ENCODE measurements at regions not wholly inside any gene's neighbourhood (a gene's known extent, or its start where the extent isn't known, plus 50 kb on each side); places are given as distances from the start of the nearest gene placed in this dataset.

GRCh38 chr9:90012949-90013348 lies 408.1 kb downstream of the GADD45G start:
- DNase-seq = no peak
- Histone ChIP-seq H3K9ac (no peak overlapping the region), H3K4me2 (no peak overlapping the region), H4K20me1 (ENCODE audit: insufficient read depth) (no peaks in the 10 kb centered on the region), H3K79me2 (ENCODE audit: insufficient read depth) (no peaks in the 10 kb centered on the region), H3K9me2 (no peaks in the 10 kb centered on the region), H3K4me3 (ENCODE audit: low read depth in 2 of 2, low read length in 1 of 2) (no peak overlapping the region), H3K27me3 (ENCODE audit: insufficient read depth) (no peaks in the 10 kb centered on the region), H3K36me3 (replicated peaks in 1 of 2; ENCODE audit: control insufficient read depth in 1 of 2, insufficient read depth in 2 of 2, low read length in 1 of 2) (no peaks in the 10 kb centered on the region), H2AFZ (ENCODE audit: low read depth) (no peak overlapping the region), H3K27ac (ENCODE audit: low read depth in 2 of 2, low read length in 1 of 2) (no peak overlapping the region), H3K9me3 (no peaks in the 10 kb centered on the region), H3K4me1 (ENCODE audit: control insufficient read depth in 1 of 2, insufficient read depth in 2 of 2, low read depth in 1 of 2, low read length in 1 of 2) (peaks cover 0 to 3% of the 10 kb centered on the region in 2 experiments; a peak in 1 of 4 replicates), H3F3A (replicated peaks; ENCODE audit: insufficient read depth) (no peaks in the 10 kb centered on the region)
- 13% methylated on average over 1 of the region's 1 CpG for WGBS (ENCODE audit: low lambda C conversion rate)
- ChIA-PET CTCF (no interaction called here), POLR2A (no interaction called here)
- TF ChIP-seq EP300 (IDR thresholded peaks at IDR 0.05; ENCODE audit: borderline replicate concordance in 1 of 2, low read depth in 1 of 2, low read length in 1 of 2) = no peak
- no peak for TF ChIP-seq IRF3 (IDR thresholded peaks at IDR 0.05; ENCODE audit: low read depth, low read length)

- no peak overlapping the region for H3K4me3 ChIP-seq (ENCODE audit: low read depth in 2 of 2, low read length in 1 of 2)
- POLR2A ChIA-PET = no interaction called here
- H3K79me2 ChIP-seq (ENCODE audit: insufficient read depth) = no peaks in the 10 kb centered on the region
- peaks cover 0 to 3% of the 10 kb centered on the region in 2 experiments; a peak in 1 of 4 replicates for H3K4me1 ChIP-seq (ENCODE audit: control insufficient read depth in 1 of 2, insufficient read depth in 2 of 2, low read depth in 1 of 2, low read length in 1 of 2)
- no peak overlapping the region for H3K27ac ChIP-seq (ENCODE audit: low read depth in 2 of 2, low read length in 1 of 2)
- no peak for DNase-seq
- 45% methylated on average over 5 of the region's 8 CpGs for WGBS (ENCODE audit: low lambda C conversion rate)
- H3K9me3 ChIP-seq = no peaks in the 10 kb centered on the region
- H3K9me2 ChIP-seq = no peaks in the 10 kb centered on the region
- H3K36me3 ChIP-seq (replicated peaks in 1 of 2; ENCODE audit: control insufficient read depth in 1 of 2, insufficient read depth in 2 of 2, low read length in 1 of 2) = no peaks in the 10 kb centered on the region
- no peaks in the 10 kb centered on the region for H3F3A ChIP-seq (replicated peaks; ENCODE audit: insufficient read depth)
- H3K4me2 ChIP-seq = no peak overlapping the region
- TF ChIP-seq NFIC (IDR thresholded peaks at IDR 0.05; ENCODE audit: borderline replicate concordance) (no peak), PBX3 (IDR thresholded peaks at IDR 0.05) (no peak), ELF1 (IDR thresholded peaks at IDR 0.05) (no peak), GABPA (IDR thresholded peaks at IDR 0.05; ENCODE audit: low read depth) (no peak), MEF2A (IDR thresholded peaks at IDR 0.05; ENCODE audit: borderline replicate concordance, low read depth) (no peak), EP300 (IDR thresholded peaks at IDR 0.05; ENCODE audit: borderline replicate concordance in 1 of 2, low read depth in 1 of 2, low read length in 1 of 2) (no peak), TCF12 (IDR thresholded peaks at IDR 0.05) (no peak), FOXJ3 (CRISPR knock-in tag; IDR thresholded peaks at IDR 0.05) (no peak), RCOR1 (IDR thresholded peaks at IDR 0.05; ENCODE audit: low read length) (no peak), IRF3 (IDR thresholded peaks at IDR 0.05; ENCODE audit: low read depth, low read length) (no peak), TEAD4 (IDR thresholded peaks at IDR 0.05; ENCODE audit: borderline replicate concordance, insufficient read depth) (no peak), YY1 (IDR thresholded peaks at IDR 0.05; ENCODE audit: low read depth) (no peak)
- TF ChIP-seq, protein P1, sequence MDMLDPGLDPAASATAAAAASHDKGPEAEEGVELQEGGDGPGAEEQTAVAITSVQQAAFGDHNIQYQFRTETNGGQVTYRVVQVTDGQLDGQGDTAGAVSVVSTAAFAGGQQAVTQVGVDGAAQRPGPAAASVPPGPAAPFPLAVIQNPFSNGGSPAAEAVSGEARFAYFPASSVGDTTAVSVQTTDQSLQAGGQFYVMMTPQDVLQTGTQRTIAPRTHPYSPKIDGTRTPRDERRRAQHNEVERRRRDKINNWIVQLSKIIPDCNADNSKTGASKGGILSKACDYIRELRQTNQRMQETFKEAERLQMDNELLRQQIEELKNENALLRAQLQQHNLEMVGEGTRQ (IDR thresholded peaks at IDR 0.05; ENCODE audit: borderline replicate concordance, low read depth, low read length) = no peak
- CTCF ChIA-PET = no interaction called here
- no peak overlapping the region for H3K9ac ChIP-seq
- H2AFZ ChIP-seq (ENCODE audit: low read depth) = no peak overlapping the region
- H4K20me1 ChIP-seq (ENCODE audit: insufficient read depth) = no peaks in the 10 kb centered on the region
- no peaks in the 10 kb centered on the region for H3K27me3 ChIP-seq (ENCODE audit: insufficient read depth)
Measured at GRCh38 chr9:90013778-90014177, 409.0 kb downstream of the GADD45G start.

All from SK-N-SH (cell line).